ENCODE measurements at regions not wholly inside any gene's neighbourhood (a gene's known extent, or its start where the extent isn't known, plus 50 kb on each side); places are given as distances from the start of the nearest gene placed in this dataset.

GRCh38 chr11:71144010-71144409 is 108.4 kb downstream of the SHANK2 start:
- Histone ChIP-seq H2AK5ac (ENCODE audit: low read depth, low read length) (no peak overlapping the region), H2AFZ (ENCODE audit: low read length) (no peak overlapping the region), H2BK12ac (ENCODE audit: low read length) (no peak overlapping the region), H2BK120ac (ENCODE audit: low read depth, low read length) (no peak overlapping the region), H3K4me3 (ENCODE audit: low read length in 2 of 2) (no peak overlapping the region), H3K4me2 (ENCODE audit: insufficient read depth, low read length, poor library complexity, severe bottlenecking) (no peak overlapping the region), H2BK5ac (ENCODE audit: low read length) (no peak overlapping the region), H3K27ac (replicated peaks; ENCODE audit: low read length) (no peak overlapping the region), H3K23ac (ENCODE audit: low read depth, low read length, poor library complexity) (no peak overlapping the region), H3K4me1 (ENCODE audit: control insufficient read depth in 2 of 2, insufficient read depth in 1 of 2, low read depth in 1 of 2, low read length in 2 of 2) (peaks cover 0 to 8% of the 10 kb centered on the region in 2 donors), H3K27me3 (ENCODE audit: control insufficient read depth in 3 of 3, insufficient read depth in 3 of 3, low read depth in 1 of 3, low read length in 3 of 3) (no peaks in the 10 kb centered on the region), H4K91ac (ENCODE audit: low read depth, low read length, poor library complexity) (no peak overlapping the region), H3K18ac (ENCODE audit: low read length) (peak overlapping the region; percentile 44), H3K14ac (ENCODE audit: low read length) (no peak overlapping the region), H2BK15ac (ENCODE audit: low read length) (no peak overlapping the region), H4K8ac (ENCODE audit: low read depth, low read length) (no peak overlapping the region), H3K4ac (ENCODE audit: low read length) (no peak overlapping the region), H3K79me1 (ENCODE audit: low read depth, low read length) (no peaks in the 10 kb centered on the region), H3K36me3 (replicated peaks in 1 of 2; ENCODE audit: control insufficient read depth in 2 of 2, insufficient read depth in 2 of 2, low read length in 2 of 2) (no peaks in the 10 kb centered on the region), H3K9me3 (replicated peaks in 1 of 2; ENCODE audit: control insufficient read depth in 2 of 2, insufficient read depth in 1 of 2, low read depth in 1 of 2, low read length in 2 of 2) (no peaks in the 10 kb centered on the region), H3K9ac (ENCODE audit: low read depth, low read length, poor library complexity) (no peak overlapping the region)
- DNase-seq (ENCODE audit: low spot score), result no peak
- no CpG with 5 or more reads among the region's 5 CpGs for WGBS, 2 donors (ENCODE audit: extremely low coverage in 2 of 2, insufficient read length in 2 of 2, insufficient replicate concordance in 1 of 2)

- H4K91ac ChIP-seq (ENCODE audit: low read depth, low read length, poor library complexity), result no peak overlapping the region
- H3K4me1 ChIP-seq (ENCODE audit: control insufficient read depth in 2 of 2, insufficient read depth in 1 of 2, low read depth in 1 of 2, low read length in 2 of 2), result peaks cover 0 to 16% of the 10 kb centered on the region in 2 donors
- H2BK12ac ChIP-seq (ENCODE audit: low read length), result peak overlapping the region; percentile 93
- H2BK15ac ChIP-seq (ENCODE audit: low read length), result peak overlapping the region; percentile 65
- H2BK120ac ChIP-seq (ENCODE audit: low read depth, low read length), result peak overlapping the region; percentile 28
- H3K4ac ChIP-seq (ENCODE audit: low read length), result peak overlapping the region; percentile 46
- H3K23ac ChIP-seq (ENCODE audit: low read depth, low read length, poor library complexity), result peak overlapping the region; percentile 27
- H2BK5ac ChIP-seq (ENCODE audit: low read length), result peak overlapping the region; percentile 80
- no peak overlapping the region for H3K14ac ChIP-seq (ENCODE audit: low read length)
- H2AFZ ChIP-seq (ENCODE audit: low read length), result no peak overlapping the region
- no peak overlapping the region for H3K27ac ChIP-seq (replicated peaks; ENCODE audit: low read length)
- peak overlapping the region; percentile 75 for H4K8ac ChIP-seq (ENCODE audit: low read depth, low read length)
- H3K18ac ChIP-seq (ENCODE audit: low read length), result peak overlapping the region; percentile 81
- no CpG with 5 or more reads among the region's 22 CpGs for WGBS, 2 donors (ENCODE audit: extremely low coverage in 2 of 2, insufficient read length in 2 of 2, insufficient replicate concordance in 1 of 2)
- no peak overlapping the region for H3K4me3 ChIP-seq (ENCODE audit: low read length in 2 of 2)
- no peaks in the 10 kb centered on the region for H3K79me1 ChIP-seq (ENCODE audit: low read depth, low read length)
- H3K4me2 ChIP-seq (ENCODE audit: insufficient read depth, low read length, poor library complexity, severe bottlenecking), result no peak overlapping the region
- H3K36me3 ChIP-seq (replicated peaks in 1 of 2; ENCODE audit: control insufficient read depth in 2 of 2, insufficient read depth in 2 of 2, low read length in 2 of 2), result no peaks in the 10 kb centered on the region
- peaks cover 0 to 2% of the 10 kb centered on the region in 2 donors for H3K9me3 ChIP-seq (replicated peaks in 1 of 2; ENCODE audit: control insufficient read depth in 2 of 2, insufficient read depth in 1 of 2, low read depth in 1 of 2, low read length in 2 of 2)
- H3K9ac ChIP-seq (ENCODE audit: low read depth, low read length, poor library complexity), result no peak overlapping the region
- H2AK5ac ChIP-seq (ENCODE audit: low read depth, low read length), result peak overlapping the region; percentile 96
- DNase-seq (ENCODE audit: low spot score), result no peak
- no peaks in the 10 kb centered on the region for H3K27me3 ChIP-seq (ENCODE audit: control insufficient read depth in 3 of 3, insufficient read depth in 3 of 3, low read depth in 1 of 3, low read length in 3 of 3)
Observed at GRCh38 chr11:71140206-71140919, 112.0 kb downstream of the SHANK2 start.

GRCh38 chr11:71139516-71140205 is 112.7 kb downstream of the SHANK2 start:
- no peak overlapping the region for H3K4ac ChIP-seq (ENCODE audit: low read length)
- no peak overlapping the region for H3K9ac ChIP-seq (ENCODE audit: low read depth, low read length, poor library complexity)
- no CpG with 5 or more reads among the region's 16 CpGs for WGBS, 2 donors (ENCODE audit: extremely low coverage in 2 of 2, insufficient read length in 2 of 2, insufficient replicate concordance in 1 of 2)
- DNase-seq (ENCODE audit: low spot score), result no peak
- H3K4me2 ChIP-seq (ENCODE audit: insufficient read depth, low read length, poor library complexity, severe bottlenecking), result no peak overlapping the region
- peak overlapping the region; percentile 28 for H2BK120ac ChIP-seq (ENCODE audit: low read depth, low read length)
- H4K91ac ChIP-seq (ENCODE audit: low read depth, low read length, poor library complexity), result peak overlapping the region; percentile 46
- no peaks in the 10 kb centered on the region for H3K36me3 ChIP-seq (replicated peaks in 1 of 2; ENCODE audit: control insufficient read depth in 2 of 2, insufficient read depth in 2 of 2, low read length in 2 of 2)
- no peaks in the 10 kb centered on the region for H3K27me3 ChIP-seq (ENCODE audit: control insufficient read depth in 3 of 3, insufficient read depth in 3 of 3, low read depth in 1 of 3, low read length in 3 of 3)
- H2BK15ac ChIP-seq (ENCODE audit: low read length), result peak overlapping the region; percentile 84
- no peak overlapping the region for H3K4me3 ChIP-seq (ENCODE audit: low read length in 2 of 2)
- no peak overlapping the region for H3K23ac ChIP-seq (ENCODE audit: low read depth, low read length, poor library complexity)
- H3K4me1 ChIP-seq (ENCODE audit: control insufficient read depth in 2 of 2, insufficient read depth in 1 of 2, low read depth in 1 of 2, low read length in 2 of 2), result peaks cover 0 to 16% of the 10 kb centered on the region in 2 donors
- no peak overlapping the region for H3K14ac ChIP-seq (ENCODE audit: low read length)
- peak overlapping the region; percentile 52 for H3K18ac ChIP-seq (ENCODE audit: low read length)
- no peak overlapping the region for H3K27ac ChIP-seq (replicated peaks; ENCODE audit: low read length)
- H3K9me3 ChIP-seq (replicated peaks in 1 of 2; ENCODE audit: control insufficient read depth in 2 of 2, insufficient read depth in 1 of 2, low read depth in 1 of 2, low read length in 2 of 2), result peaks cover 0 to 2% of the 10 kb centered on the region in 2 donors
- no peak overlapping the region for H2BK5ac ChIP-seq (ENCODE audit: low read length)
- H4K8ac ChIP-seq (ENCODE audit: low read depth, low read length), result no peak overlapping the region
- H2AFZ ChIP-seq (ENCODE audit: low read length), result no peak overlapping the region
- peak overlapping the region; percentile 41 for H2BK12ac ChIP-seq (ENCODE audit: low read length)
- H2AK5ac ChIP-seq (ENCODE audit: low read depth, low read length), result peak overlapping the region; percentile 40
- no peaks in the 10 kb centered on the region for H3K79me1 ChIP-seq (ENCODE audit: low read depth, low read length)

- peak overlapping the region; percentile 35 for H3K18ac ChIP-seq (ENCODE audit: low read length)
- H3K4me1 ChIP-seq (ENCODE audit: control insufficient read depth in 2 of 2, insufficient read depth in 1 of 2, low read depth in 1 of 2, low read length in 2 of 2), result peaks cover 0 to 14% of the 10 kb centered on the region in 2 donors
- no peak overlapping the region for H3K27ac ChIP-seq (replicated peaks; ENCODE audit: low read length)
- no peak overlapping the region for H3K9ac ChIP-seq (ENCODE audit: low read depth, low read length, poor library complexity)
- peak overlapping the region; percentile 19 for H2AK5ac ChIP-seq (ENCODE audit: low read depth, low read length)
- H2BK5ac ChIP-seq (ENCODE audit: low read length), result no peak overlapping the region
- no peak overlapping the region for H3K23ac ChIP-seq (ENCODE audit: low read depth, low read length, poor library complexity)
- peaks cover 0 to 2% of the 10 kb centered on the region in 2 donors for H3K9me3 ChIP-seq (replicated peaks in 1 of 2; ENCODE audit: control insufficient read depth in 2 of 2, insufficient read depth in 1 of 2, low read depth in 1 of 2, low read length in 2 of 2)
- no peak overlapping the region for H3K4me3 ChIP-seq (ENCODE audit: low read length in 2 of 2)
- no peak overlapping the region for H2AFZ ChIP-seq (ENCODE audit: low read length)
- no peaks in the 10 kb centered on the region for H3K36me3 ChIP-seq (replicated peaks in 1 of 2; ENCODE audit: control insufficient read depth in 2 of 2, insufficient read depth in 2 of 2, low read length in 2 of 2)
- H2BK12ac ChIP-seq (ENCODE audit: low read length), result no peak overlapping the region
- peak; percentile 11 for DNase-seq (ENCODE audit: low spot score)
- no peak overlapping the region for H3K4me2 ChIP-seq (ENCODE audit: insufficient read depth, low read length, poor library complexity, severe bottlenecking)
- WGBS, 2 donors (ENCODE audit: extremely low coverage in 2 of 2, insufficient read length in 2 of 2, insufficient replicate concordance in 1 of 2), result no CpG with 5 or more reads among the region's 15 CpGs
- H4K8ac ChIP-seq (ENCODE audit: low read depth, low read length), result no peak overlapping the region
- no peak overlapping the region for H4K91ac ChIP-seq (ENCODE audit: low read depth, low read length, poor library complexity)
- H3K79me1 ChIP-seq (ENCODE audit: low read depth, low read length), result no peaks in the 10 kb centered on the region
- no peak overlapping the region for H2BK120ac ChIP-seq (ENCODE audit: low read depth, low read length)
- no peak overlapping the region for H3K14ac ChIP-seq (ENCODE audit: low read length)
- H2BK15ac ChIP-seq (ENCODE audit: low read length), result no peak overlapping the region
- H3K27me3 ChIP-seq (ENCODE audit: control insufficient read depth in 3 of 3, insufficient read depth in 3 of 3, low read depth in 1 of 3, low read length in 3 of 3), result no peaks in the 10 kb centered on the region
- H3K4ac ChIP-seq (ENCODE audit: low read length), result no peak overlapping the region
Observed at GRCh38 chr11:71138737-71139425, 113.5 kb downstream of the SHANK2 start.

All from neuronal stem cell (in vitro differentiated cells).